Cerebellar cortex (tissue), 1 donor: ENCODE measurements at regions not wholly inside any gene's neighbourhood (a gene's known extent, or its start where the extent isn't known, plus 50 kb on each side); places are given as distances from the start of the nearest gene placed in this dataset.
"Not testable (repeated sequence)": the region's sequence is repeated elsewhere in the genome, so short reads cannot be mapped to it uniquely, and the experiment has no call there.

Experiments used
- DNase-seq: peaks from one replicate; pipeline ENCODE4 v3.0.0-alpha.2; 2015; ENCODE audit warnings: low spot score

GRCh38 chr15:70602834-70603560 is 160.4 kb downstream of the UACA start:
- no peak for DNase-seq

GRCh38 chr15:70602281-70602680 is 161.1 kb downstream of the UACA start:
- no peak for DNase-seq

- no peak for DNase-seq
Observed at GRCh38 chr15:70597945-70598344, 165.4 kb downstream of the UACA start.

GRCh38 chr15:70597056-70597603 is 166.2 kb downstream of the UACA start:
- no peak for DNase-seq

GRCh38 chr15:70596354-70597055 is 166.9 kb downstream of the UACA start:
- no peak for DNase-seq

GRCh38 chr15:70593795-70594194 is 169.6 kb downstream of the UACA start:
- no peak for DNase-seq

- no peak for DNase-seq
Observed at GRCh38 chr15:70589728-70590127, 173.6 kb downstream of the UACA start.

GRCh38 chr15:70589221-70589620 is 174.1 kb downstream of the UACA start:
- DNase-seq = no peak

GRCh38 chr15:70588613-70589012 is 174.7 kb downstream of the UACA start:
- DNase-seq = no peak

GRCh38 chr15:70587896-70588567 is 175.3 kb downstream of the UACA start:
- no peak for DNase-seq

- not testable (repeated sequence) for DNase-seq
Observed at GRCh38 chr15:70587012-70587634, 176.2 kb downstream of the UACA start.

GRCh38 chr15:70586241-70586640 is 177.1 kb downstream of the UACA start:
- DNase-seq = no peak

GRCh38 chr15:70585707-70586034 is 177.7 kb downstream of the UACA start:
- DNase-seq = no peak

GRCh38 chr15:70584838-70585706 is 178.3 kb downstream of the UACA start:
- no peak for DNase-seq

- DNase-seq = no peak
Observed at GRCh38 chr15:70584441-70584837, 178.9 kb downstream of the UACA start.

- DNase-seq = no peak
Observed at GRCh38 chr15:70583006-70583405, 180.4 kb downstream of the UACA start.

- no peak for DNase-seq
Observed at GRCh38 chr15:70582143-70582945, 181.0 kb downstream of the UACA start.

- DNase-seq = no peak
Observed at GRCh38 chr15:70580958-70581357, 182.4 kb downstream of the UACA start.

- no peak for DNase-seq
Observed at GRCh38 chr15:70580286-70580685, 183.1 kb downstream of the UACA start.

- no peak for DNase-seq
Observed at GRCh38 chr15:70579766-70580165, 183.6 kb downstream of the UACA start.

GRCh38 chr15:70578196-70578595 is 185.2 kb downstream of the UACA start:
- no peak for DNase-seq
